Heart right ventricle (tissue), 16 donors: ENCODE measurements at regions not wholly inside any gene's neighbourhood (a gene's known extent, or its start where the extent isn't known, plus 50 kb on each side); places are given as distances from the start of the nearest gene placed in this dataset.
A peak's percentile ranks its signal among the peaks of the same experiment; 100 is the strongest.

ENCODE experiments used
- ATAC-seq, 8 donors: fragments of 200-7000 bp; cut with Tn5 transposase; one replicate each; pipeline ENCODE4 v1.9.1; 2020; ENCODE audit warnings: mild to moderate bottlenecking in 8 of 8, moderate library complexity in 8 of 8, moderate number of reproducible peaks in 1 of 8
- DNase-seq, 2 donors: peaks; one replicate each; pipeline ENCODE4 v3.0.0-alpha.2; 2020
- H3K27ac ChIP-seq, 10 donors: fragments of 200-600 bp; sonication (generic) in 2 of 10; one replicate each; pipeline versions ENCODE4 v1.5.0 to v1.8.0; 2020 to 2022; ENCODE audit warnings: mild to moderate bottlenecking in 3 of 10
- H3K27me3 ChIP-seq, 7 donors: fragments of 200-600 bp; one replicate each; pipeline ENCODE4 v1.8.0; 2021 to 2022; ENCODE audit warnings: mild to moderate bottlenecking in 2 of 7
- H3K36me3 ChIP-seq, 9 donors: fragments of 200-600 bp; sonication (generic) in 1 of 9; one replicate each; pipeline versions ENCODE4 v1.5.0 to v1.8.0; 2020 to 2022; ENCODE audit warnings: mild to moderate bottlenecking in 2 of 9
- H3K4me1 ChIP-seq, 9 donors: fragments of 200-600 bp; sonication (generic) in 1 of 9; one replicate each; pipeline versions ENCODE4 v1.5.0 to v1.8.0; 2020 to 2022; ENCODE audit warnings: mild to moderate bottlenecking in 4 of 9
- H3K4me3 ChIP-seq, 10 donors: fragments of 200-600 bp; sonication (generic) in 2 of 10; one replicate each; pipeline versions ENCODE4 v1.5.0 to v1.8.0; 2020 to 2022; ENCODE audit warnings: mild to moderate bottlenecking in 7 of 10, moderate library complexity in 2 of 10
- H3K9me3 ChIP-seq, 11 donors: fragments of 200-600 bp in 10 of 11; sonication (generic) in 2 of 11; one replicate each; pipeline versions ENCODE4 v1.5.0 to v1.8.0; 2013 to 2022; ENCODE audit warnings: mild to moderate bottlenecking in 2 of 11, control low read depth in 1 of 11, moderate library complexity in 1 of 11
- WGBS, 2 donors: extraction: QIAGEN DNeasy Blood & Tissue Kit; methylation state at CpG; one replicate each; pipeline ENCODE4 v1.1.7; 2013; ENCODE audit warnings: inconsistent platforms in 1 of 2; 5-methylcytosine and 5-hydroxymethylcytosine counted together
- intact Hi-C, 10 donors: fragments of 100-400 bp; cut with DNase I; formaldehyde crosslinking; loops; one replicate each; pipeline versions ENCODE4 v1.11.1 to v1.14.2; 2022
- TF ChIP-seq, protein P1 (sequence below), 9 donors: fragments of 200-600 bp; sonication (generic) in 2 of 9; IDR thresholded peaks; one replicate each; pipeline versions ENCODE4 v1.5.0 to v1.8.0; 2021 to 2022; ENCODE audit warnings: antibody characterized with exemption in 9 of 9, mild to moderate bottlenecking in 5 of 9, moderate library complexity in 1 of 9
- donor health status: Arrhythmogenic right ventricular cardiomyopathy.
- donor health status: ischemic (EF 13 %, LVEDD 7.1; RV severe dilation, severe dysfunction).
- donor health status: healthy with polysubstance abuse.
- donor health status: DM: no; HTN: yes; CAD: no.
- donor health status: DM: no; HTN: no; CAD: no.
- donor health status: ischemic (EF 25% LVEDD 6.9; RV normal size, moderate dysfunction).
- donor health status: ischemic (EF 25% LVEDD 5.7; RV mildly dilated, moderate dysfunction).
- donor health status: healthy.
- donor health status: DM: yes; HTN: yes; CAD: no.
- donor health status: Ischemic cardiomyopathy.
- donor health status: ischemic (EF 35%, LVEDD 5.7; RV mildly dilated, moderate dysfunction).
- donor health status: nonischemic (EF 11% LVEDD 7.7; RV severe dilation, severe dysfunction).
- donor health status: DM: yes; HTN: yes; CAD: no.
- donor health status: PGD.
- donor health status: ischemic (EF 29% LVEDD 5.4; RV normal size, mild dysfunction).
- donor health status: nonischemic (EF 23%, LVEDD 6.1; RV moderate dilation, normal function).

DNA sequence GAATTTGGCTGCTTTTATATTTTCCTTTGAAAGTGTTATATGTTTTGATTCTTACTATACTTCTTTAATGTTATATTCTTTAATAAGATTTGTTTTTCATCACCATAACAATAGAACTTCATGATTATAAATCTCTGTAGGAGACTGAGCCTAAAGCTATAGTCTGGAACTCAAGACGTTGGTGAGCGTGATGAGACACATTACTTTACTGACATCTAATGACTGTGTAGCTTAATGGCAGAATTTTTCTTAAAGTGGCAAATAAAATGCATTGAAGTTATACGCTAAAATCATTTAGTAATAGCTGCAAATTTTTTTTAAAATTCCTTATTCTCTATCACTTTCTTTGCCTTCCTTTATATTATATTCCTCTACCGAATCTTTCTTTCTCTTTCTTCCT is 56.1 kb upstream of the HAO2 start:
- Histone ChIP-seq H3K36me3 (no peaks in the 10 kb centered on the region), H3K4me1 (no peaks in the 10 kb centered on the region), H3K9me3 (no peaks in the 10 kb centered on the region), H3K27ac (no peak overlapping the region), H3K4me3 (no peak overlapping the region), H3K27me3 (no peaks in the 10 kb centered on the region)
- intact Hi-C loops = no loop called here
- 79 to 81% methylated on average over 4 of the region's 4 CpGs for whole genome bisulfite sequencing, 2 donors
- ATAC-seq = no peak
- TF ChIP-seq, protein P1, sequence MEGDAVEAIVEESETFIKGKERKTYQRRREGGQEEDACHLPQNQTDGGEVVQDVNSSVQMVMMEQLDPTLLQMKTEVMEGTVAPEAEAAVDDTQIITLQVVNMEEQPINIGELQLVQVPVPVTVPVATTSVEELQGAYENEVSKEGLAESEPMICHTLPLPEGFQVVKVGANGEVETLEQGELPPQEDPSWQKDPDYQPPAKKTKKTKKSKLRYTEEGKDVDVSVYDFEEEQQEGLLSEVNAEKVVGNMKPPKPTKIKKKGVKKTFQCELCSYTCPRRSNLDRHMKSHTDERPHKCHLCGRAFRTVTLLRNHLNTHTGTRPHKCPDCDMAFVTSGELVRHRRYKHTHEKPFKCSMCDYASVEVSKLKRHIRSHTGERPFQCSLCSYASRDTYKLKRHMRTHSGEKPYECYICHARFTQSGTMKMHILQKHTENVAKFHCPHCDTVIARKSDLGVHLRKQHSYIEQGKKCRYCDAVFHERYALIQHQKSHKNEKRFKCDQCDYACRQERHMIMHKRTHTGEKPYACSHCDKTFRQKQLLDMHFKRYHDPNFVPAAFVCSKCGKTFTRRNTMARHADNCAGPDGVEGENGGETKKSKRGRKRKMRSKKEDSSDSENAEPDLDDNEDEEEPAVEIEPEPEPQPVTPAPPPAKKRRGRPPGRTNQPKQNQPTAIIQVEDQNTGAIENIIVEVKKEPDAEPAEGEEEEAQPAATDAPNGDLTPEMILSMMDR (IDR thresholded peaks at IDR 0.05) = no peak
- DNase-seq = no peak

DNA sequence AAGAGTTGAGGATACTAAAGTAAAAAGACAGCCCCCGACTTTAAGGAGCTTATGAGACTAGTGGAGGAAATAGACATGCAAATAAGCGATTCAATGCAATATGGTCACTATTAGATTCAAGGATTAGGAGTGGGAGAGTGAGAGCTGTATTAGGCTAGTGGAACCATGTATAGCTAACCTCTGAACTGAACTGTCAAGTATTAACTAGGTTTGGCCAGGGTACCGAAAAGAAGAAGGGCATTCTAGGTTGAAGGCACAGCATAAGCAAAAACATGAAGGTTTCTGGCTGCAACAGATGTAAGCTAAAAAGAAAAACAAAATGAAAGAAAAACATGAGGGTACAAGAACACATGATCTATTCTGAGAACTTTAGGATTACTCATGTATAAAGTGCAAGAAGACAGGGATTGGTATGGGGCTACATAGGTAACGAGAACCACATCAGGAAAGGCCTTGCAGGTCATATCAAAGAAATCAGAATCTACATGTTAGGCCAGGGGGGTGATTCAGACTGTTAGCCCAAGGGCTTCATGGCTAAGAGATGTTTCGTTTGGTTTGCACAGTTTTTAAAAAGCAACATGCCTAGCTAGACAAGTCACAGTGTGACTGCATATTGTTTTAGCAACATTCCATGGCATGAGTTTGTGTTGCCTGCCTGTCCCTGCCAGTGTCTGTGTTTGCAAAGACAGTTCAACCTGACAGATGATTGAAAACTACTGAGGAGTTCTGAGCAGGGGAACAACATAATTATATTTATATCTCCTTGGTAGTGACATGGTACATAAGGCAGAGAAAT is 54.4 kb upstream of the HAO2 start:
- Histone ChIP-seq H3K4me3 (no peak overlapping the region), H3K9me3 (no peaks in the 10 kb centered on the region), H3K27me3 (no peaks in the 10 kb centered on the region), H3K4me1 (no peaks in the 10 kb centered on the region), H3K27ac (no peak overlapping the region), H3K36me3 (no peaks in the 10 kb centered on the region)
- peak in 1 of 8 donors; percentile 14 for ATAC-seq
- no peak for DNase-seq
- TF ChIP-seq, protein P1 (IDR thresholded peaks at IDR 0.05) = no peak
- 85 to 88% methylated on average over 5 of the region's 5 CpGs for WGBS, 2 donors
- intact Hi-C loops = no loop called here

GRCh38 chr1:119316870-119317416 is 51.6 kb upstream of the HAO2 start:
- H3K9me3 ChIP-seq = no peaks in the 10 kb centered on the region
- no peaks in the 10 kb centered on the region for H3K4me1 ChIP-seq
- H3K27me3 ChIP-seq = no peaks in the 10 kb centered on the region
- 74 to 78% methylated on average over 18 of the region's 18 CpGs for WGBS, 2 donors
- H3K36me3 ChIP-seq = no peaks in the 10 kb centered on the region
- no peak overlapping the region for H3K4me3 ChIP-seq
- H3K27ac ChIP-seq = no peak overlapping the region
- DNase-seq = no peak
- TF ChIP-seq, protein P1 (IDR thresholded peaks at IDR 0.05) = no peak
- intact Hi-C loops = no loop called here
- no peak for ATAC-seq

- intact Hi-C loops = no loop called here
- ATAC-seq = no peak
- no peak for DNase-seq
- Histone ChIP-seq H3K36me3 (no peaks in the 10 kb centered on the region), H3K27me3 (no peaks in the 10 kb centered on the region), H3K4me1 (no peaks in the 10 kb centered on the region), H3K27ac (no peak overlapping the region), H3K4me3 (no peak overlapping the region), H3K9me3 (no peaks in the 10 kb centered on the region)
- 77 to 78% methylated on average over 7 of the region's 7 CpGs for WGBS, 2 donors
- TF ChIP-seq, protein P1 (IDR thresholded peaks at IDR 0.05) = no peak
Measured at GRCh38 chr1:119318466-119319309, 49.9 kb upstream of the HAO2 start.
